ENCODE measurements at regions not wholly inside any gene's neighbourhood (a gene's known extent, or its start where the extent isn't known, plus 50 kb on each side); places are given as distances from the start of the nearest gene placed in this dataset.
"Not testable (repeated sequence)": the region's sequence is repeated elsewhere in the genome, so short reads cannot be mapped to it uniquely, and the experiment has no call there.

- no peak for DNase-seq
These were observed 130.9 kb downstream of the MYCN start for GRCh38 chr2:16071039-16071864.

GRCh38 chr2:16070648-16070971 is 130.3 kb downstream of the MYCN start:
- no peak for DNase-seq

GRCh38 chr2:16069933-16070647 is 129.7 kb downstream of the MYCN start:
- DNase-seq = no peak

- no peak for DNase-seq
These were observed 129.2 kb downstream of the MYCN start for GRCh38 chr2:16069663-16069932.

GRCh38 chr2:16068552-16068940 is 128.2 kb downstream of the MYCN start:
- no peak for DNase-seq

- DNase-seq = no peak
These were observed 127.7 kb downstream of the MYCN start for GRCh38 chr2:16067866-16068551.

- DNase-seq = no peak
These were observed 127.1 kb downstream of the MYCN start for GRCh38 chr2:16067444-16067843.

GRCh38 chr2:16067037-16067406 is 126.7 kb downstream of the MYCN start:
- no peak for DNase-seq

- DNase-seq = no peak
These were observed 126.1 kb downstream of the MYCN start for GRCh38 chr2:16066261-16067036.

- not testable (repeated sequence) for DNase-seq
These were observed 125.1 kb downstream of the MYCN start for GRCh38 chr2:16065272-16066069.

GRCh38 chr2:16064745-16065144 is 124.4 kb downstream of the MYCN start:
- no peak for DNase-seq

GRCh38 chr2:16063955-16064633 is 123.7 kb downstream of the MYCN start:
- DNase-seq = no peak

- DNase-seq = no peak
These were observed 123.0 kb downstream of the MYCN start for GRCh38 chr2:16063251-16063850.

- no peak for DNase-seq
These were observed 122.3 kb downstream of the MYCN start for GRCh38 chr2:16062471-16063250.

GRCh38 chr2:16061441-16062217 is 121.3 kb downstream of the MYCN start:
- DNase-seq = no peak

GRCh38 chr2:16060936-16061338 is 120.6 kb downstream of the MYCN start:
- DNase-seq = no peak

GRCh38 chr2:16060125-16060935 is 120.0 kb downstream of the MYCN start:
- no peak for DNase-seq

GRCh38 chr2:16059393-16060016 is 119.2 kb downstream of the MYCN start:
- no peak for DNase-seq
